Stomach (tissue), 8 donors: ENCODE measurements at regions not wholly inside any gene's neighbourhood (a gene's known extent, or its start where the extent isn't known, plus 50 kb on each side); places are given as distances from the start of the nearest gene placed in this dataset.

Experiments used
- DNase-seq, 2 donors: peaks; one replicate each; pipeline versions ENCODE4 v3.0.0 to v3.0.0-alpha.2; 2013 to 2019
- H3K27ac ChIP-seq, 5 donors: fragments of 200-600 bp in 4 of 5; sonication (generic) in 4 of 5; one replicate each; pipeline ENCODE4 v1.5.1; 2013 to 2019; ENCODE audit warnings: mild to moderate bottlenecking in 1 of 5, moderate library complexity in 1 of 5
- H3K27me3 ChIP-seq, 3 donors: fragments of 200-600 bp; sonication (generic); one replicate each; pipeline ENCODE4 v1.5.1; 2017 to 2019; ENCODE audit warnings: mixed run types in 1 of 3
- H3K36me3 ChIP-seq, 4 donors: fragments of 200-600 bp; sonication (generic); 1 replicate in 3 of 4; 2 replicates in 1 of 4; pipeline ENCODE4 v1.5.1; 2016 to 2019
- H3K4me1 ChIP-seq, 4 donors: fragments of 200-600 bp; sonication (generic); one replicate each; pipeline ENCODE4 v1.5.1; 2016 to 2019
- H3K4me3 ChIP-seq, 4 donors: fragments of 200-600 bp; sonication (generic) in 3 of 4; one replicate each; pipeline ENCODE4 v1.5.1; 2016 to 2019; ENCODE audit warnings: mild to moderate bottlenecking in 1 of 4
- H3K9me3 ChIP-seq, 4 donors: fragments of 200-600 bp; sonication (generic); one replicate each; pipeline ENCODE4 v1.5.1; 2016 to 2019
- CTCF ChIP-seq, 7 experiments: fragments of 450-650 bp in 4 of 7; fragments of 200-600 bp in 3 of 7; sonication (generic) in 3 of 7; IDR thresholded peaks; one replicate each; pipeline ENCODE4 v1.5.1; 2016 to 2019; ENCODE audit warnings: antibody characterized with exemption in 7 of 7, control low read depth in 2 of 7, mild to moderate bottlenecking in 1 of 7
- EP300 ChIP-seq: sonication (generic); formaldehyde crosslinking; IDR thresholded peaks from one replicate; pipeline ENCODE4 v1.6.1; 2017; ENCODE audit warnings: antibody characterized with exemption
- POLR2A ChIP-seq, 4 donors: fragments of 450-650 bp; IDR thresholded peaks; one replicate each; pipeline ENCODE4 v1.6.1; 2016; ENCODE audit warnings: antibody characterized with exemption in 4 of 4, control low read depth in 2 of 4, mild to moderate bottlenecking in 1 of 4, moderate library complexity in 1 of 4
- POLR2AphosphoS5 ChIP-seq, 3 donors: sonication (generic); formaldehyde crosslinking; IDR thresholded peaks; one replicate each; pipeline ENCODE4 v1.6.1; 2016; ENCODE audit warnings: antibody characterized with exemption in 3 of 3
- WGBS, 5 donors: extraction: QIAGEN DNeasy Blood & Tissue Kit in 3 of 5; methylation state at CpG; one replicate each; pipeline versions ENCODE4 v1.1.5 to v1.1.7; 2013 to 2018; 5-methylcytosine and 5-hydroxymethylcytosine counted together
- intact Hi-C: fragments of 100-400 bp; cut with DNase I; formaldehyde crosslinking; loops from one replicate; pipeline ENCODE4 v1.15.1; 2023; ENCODE audit warnings: low total_unique reads
- donor health status: healthy with polysubstance abuse.
- donor health status: Bipolar disorder and iron deficiency.
- donor health status: healthy.

GRCh38 chr11:127451861-127452260, 451.3 kb upstream of the KIRREL3 start:
- no peaks in the 10 kb centered on the region for H3K9me3 ChIP-seq

GRCh38 chr11:127448101-127448500, 447.5 kb upstream of the KIRREL3 start:
- TF ChIP-seq EP300: no peak
- TF ChIP-seq POLR2A (IDR thresholded peaks at IDR 0.05): no peak
- TF ChIP-seq POLR2AphosphoS5 (IDR thresholded peaks at IDR 0.05): no peak
- no peak for TF ChIP-seq CTCF (IDR thresholded peaks at IDR 0.05)
- H3K36me3 ChIP-seq: no peaks in the 10 kb centered on the region
- no peak overlapping the region for H3K4me3 ChIP-seq
- no peak for DNase-seq
- no peaks in the 10 kb centered on the region for H3K4me1 ChIP-seq
- H3K27ac ChIP-seq: no peak overlapping the region
- intact Hi-C loops: no loop called here
- 72 to 85% (median 80%) methylated on average over 10 of the region's 10 CpGs for WGBS, 5 donors
- H3K27me3 ChIP-seq: no peaks in the 10 kb centered on the region
- no peaks in the 10 kb centered on the region for H3K9me3 ChIP-seq

More at GRCh38 chr11:127451861-127452260, 451.3 kb upstream of the KIRREL3 start:
- 62 to 80% (median 78%) methylated on average over 9 of the region's 9 CpGs for WGBS, 5 donors
- H3K27me3 ChIP-seq: no peaks in the 10 kb centered on the region
- H3K27ac ChIP-seq: no peak overlapping the region
- DNase-seq: peak in 1 of 2 donors; percentile 55
- TF ChIP-seq POLR2A (IDR thresholded peaks at IDR 0.05): no peak
- H3K4me3 ChIP-seq: no peak overlapping the region
- no peaks in the 10 kb centered on the region for H3K36me3 ChIP-seq
- H3K4me1 ChIP-seq: no peaks in the 10 kb centered on the region
- intact Hi-C loops: no loop called here

GRCh38 chr11:127445476-127445875, 444.9 kb upstream of the KIRREL3 start:
- H3K27me3 ChIP-seq: no peaks in the 10 kb centered on the region
- H3K4me1 ChIP-seq: no peaks in the 10 kb centered on the region
- no peak overlapping the region for H3K4me3 ChIP-seq
- intact Hi-C loops: no loop called here
- no peak for DNase-seq
- TF ChIP-seq EP300 (no peak), CTCF (IDR thresholded peaks at IDR 0.05) (no peak), POLR2AphosphoS5 (IDR thresholded peaks at IDR 0.05) (no peak), POLR2A (IDR thresholded peaks at IDR 0.05) (no peak)
- no peaks in the 10 kb centered on the region for H3K9me3 ChIP-seq
- 55 to 65% (median 63%) methylated on average over 4 of the region's 4 CpGs for WGBS, 5 donors
- no peaks in the 10 kb centered on the region for H3K36me3 ChIP-seq
- no peak overlapping the region for H3K27ac ChIP-seq

- H3K4me3 ChIP-seq: no peak overlapping the region
- H3K4me1 ChIP-seq: no peaks in the 10 kb centered on the region
- TF ChIP-seq POLR2AphosphoS5 (IDR thresholded peaks at IDR 0.05): no peak
- TF ChIP-seq CTCF (IDR thresholded peaks at IDR 0.05): no peak
- no peak for TF ChIP-seq POLR2A (IDR thresholded peaks at IDR 0.05)
- no peak for TF ChIP-seq EP300
- no peaks in the 10 kb centered on the region for H3K36me3 ChIP-seq
- H3K27ac ChIP-seq: no peak overlapping the region
- H3K9me3 ChIP-seq: no peaks in the 10 kb centered on the region
- intact Hi-C loops: no loop called here
- no peak for DNase-seq
- H3K27me3 ChIP-seq: no peaks in the 10 kb centered on the region
- 42 to 62% (median 62%) methylated on average over 2 of the region's 2 CpGs for WGBS, 5 donors
These were observed 442.7 kb upstream of the KIRREL3 start for GRCh38 chr11:127443297-127443696.

- TF ChIP-seq EP300: no peak
- TF ChIP-seq POLR2A (IDR thresholded peaks at IDR 0.05): no peak
- no peak for TF ChIP-seq POLR2AphosphoS5 (IDR thresholded peaks at IDR 0.05)
- TF ChIP-seq CTCF (IDR thresholded peaks at IDR 0.05): no peak
- H3K27me3 ChIP-seq: no peaks in the 10 kb centered on the region
- no peaks in the 10 kb centered on the region for H3K36me3 ChIP-seq
- no peaks in the 10 kb centered on the region for H3K9me3 ChIP-seq
- 66 to 75% (median 73%) methylated on average over 3 of the region's 3 CpGs for WGBS, 5 donors
- no peaks in the 10 kb centered on the region for H3K4me1 ChIP-seq
- intact Hi-C loops: no loop called here
- no peak for DNase-seq
- no peak overlapping the region for H3K27ac ChIP-seq
- H3K4me3 ChIP-seq: no peak overlapping the region
These were observed 440.0 kb upstream of the KIRREL3 start for GRCh38 chr11:127440616-127441015.
